H54 (cell line): ENCODE measurements at regions not wholly inside any gene's neighbourhood (a gene's known extent, or its start where the extent isn't known, plus 50 kb on each side); places are given as distances from the start of the nearest gene placed in this dataset.

Source experiments
- DNase-seq: peaks from one replicate; pipeline ENCODE4 v3.0.0; 2011; ENCODE audit warnings: low spot score, mixed read lengths; ENCODE audit not compliant: insufficient read length
- FAIRE-seq: peaks from 3 replicates; lab custom pipeline; 2011; peaks lifted over from hg19 to GRCh38; lab: Jason Lieb, UNC
- POLR2A ChIP-seq: IDR thresholded peaks from 2 replicates; pipeline ENCODE4 v1.6.1; 2011; ENCODE audit warnings: low read depth, mild to moderate bottlenecking, low read length

GRCh38 chr2:60259781-60260180 lies 293.7 kb downstream of the BCL11A start:
- no peak for TF ChIP-seq POLR2A
- no peak for DNase-seq
- no peak for FAIRE-seq

- TF ChIP-seq POLR2A: no peak
- DNase-seq: no peak
- no peak for FAIRE-seq
Observed at GRCh38 chr2:60252581-60253150, 300.8 kb downstream of the BCL11A start.

GRCh38 chr2:60251247-60251646 lies 302.2 kb downstream of the BCL11A start:
- FAIRE-seq: no peak
- no peak for DNase-seq
- TF ChIP-seq POLR2A: no peak

GRCh38 chr2:60249879-60250278 lies 303.6 kb downstream of the BCL11A start:
- TF ChIP-seq POLR2A: no peak
- no peak for FAIRE-seq
- no peak for DNase-seq

- TF ChIP-seq POLR2A: no peak
- DNase-seq (no peak), FAIRE-seq (no peak)
Observed at GRCh38 chr2:60247471-60247870, 306.0 kb downstream of the BCL11A start.

GRCh38 chr2:60246583-60246982 lies 306.9 kb downstream of the BCL11A start:
- DNase-seq (no peak), FAIRE-seq (no peak)
- no peak for TF ChIP-seq POLR2A

GRCh38 chr2:60234274-60234986 lies 319.0 kb downstream of the BCL11A start:
- DNase-seq (no peak), FAIRE-seq (no peak)
- TF ChIP-seq POLR2A: no peak

GRCh38 chr2:60230596-60230995 lies 322.9 kb downstream of the BCL11A start:
- FAIRE-seq (no peak), DNase-seq (no peak)
- TF ChIP-seq POLR2A: no peak

- FAIRE-seq: no peak
- TF ChIP-seq POLR2A: no peak
- DNase-seq: no peak
Observed at GRCh38 chr2:60230037-60230436, 323.4 kb downstream of the BCL11A start.

GRCh38 chr2:60226943-60227342 lies 326.5 kb downstream of the BCL11A start:
- no peak for DNase-seq
- no peak for TF ChIP-seq POLR2A
- FAIRE-seq: no peak

- FAIRE-seq (no peak), DNase-seq (no peak)
- no peak for TF ChIP-seq POLR2A
Observed at GRCh38 chr2:60226191-60226590, 327.3 kb downstream of the BCL11A start.

- no peak for DNase-seq
- FAIRE-seq: no peak
- TF ChIP-seq POLR2A: no peak
Observed at GRCh38 chr2:60223859-60224258, 329.6 kb downstream of the BCL11A start.

GRCh38 chr2:60221098-60221497 lies 332.4 kb downstream of the BCL11A start:
- FAIRE-seq (no peak), DNase-seq (no peak)
- no peak for TF ChIP-seq POLR2A

GRCh38 chr2:60219536-60219935 lies 333.9 kb downstream of the BCL11A start:
- DNase-seq: no peak
- TF ChIP-seq POLR2A: no peak
- FAIRE-seq: no peak

- DNase-seq: no peak
- no peak for FAIRE-seq
- TF ChIP-seq POLR2A: no peak
Observed at GRCh38 chr2:60216452-60216995, 336.9 kb downstream of the BCL11A start.
